Muscle layer of duodenum (tissue), 2 donors: ENCODE measurements at regions not wholly inside any gene's neighbourhood (a gene's known extent, or its start where the extent isn't known, plus 50 kb on each side); places are given as distances from the start of the nearest gene placed in this dataset.

Source experiments
- H3K27ac ChIP-seq: one replicate; pipeline ENCODE4 v1.7.0; 2013; ENCODE audit warnings: mild to moderate bottlenecking, low read length
- H3K27me3 ChIP-seq: one replicate; pipeline ENCODE4 v1.7.0; 2013; ENCODE audit warnings: low read depth, mild to moderate bottlenecking, control low read depth, low read length
- H3K36me3 ChIP-seq, 2 donors: one replicate each; pipeline ENCODE4 v1.7.0; 2013; ENCODE audit warnings: low read length in 2 of 2, control low read depth in 1 of 2, mild to moderate bottlenecking in 1 of 2; ENCODE audit not compliant: insufficient read depth in 2 of 2, control insufficient read depth in 1 of 2
- H3K4me1 ChIP-seq, 2 donors: one replicate each; pipeline ENCODE4 v1.7.0; 2013; ENCODE audit warnings: low read length in 2 of 2, mild to moderate bottlenecking in 2 of 2, control low read depth in 1 of 2, moderate library complexity in 1 of 2; ENCODE audit not compliant: insufficient read depth in 2 of 2, control insufficient read depth in 1 of 2
- H3K4me3 ChIP-seq, 2 donors: one replicate each; pipeline ENCODE4 v1.7.0; 2013; ENCODE audit warnings: low read length in 2 of 2, low read depth in 1 of 2, mild to moderate bottlenecking in 1 of 2
- H3K9me3 ChIP-seq, 2 donors: one replicate each; pipeline ENCODE4 v1.7.0; 2013; ENCODE audit warnings: low read length in 2 of 2, control low read depth in 1 of 2, mild to moderate bottlenecking in 1 of 2; ENCODE audit not compliant: control insufficient read depth in 1 of 2
- donor health status: healthy.

- Histone ChIP-seq H3K27ac (no peak overlapping the region), H3K27me3 (no peaks in the 10 kb centered on the region), H3K4me3 (no peak overlapping the region), H3K36me3 (no peaks in the 10 kb centered on the region), H3K4me1 (no peaks in the 10 kb centered on the region), H3K9me3 (no peaks in the 10 kb centered on the region)
Measured at GRCh38 chr5:96074870-96075269, 113.2 kb upstream of the ELL2 start.

GRCh38 chr5:96074460-96074859 lies 112.8 kb upstream of the ELL2 start:
- Histone ChIP-seq H3K27ac (no peak overlapping the region), H3K9me3 (no peaks in the 10 kb centered on the region), H3K4me3 (no peak overlapping the region), H3K27me3 (no peaks in the 10 kb centered on the region), H3K36me3 (no peaks in the 10 kb centered on the region), H3K4me1 (no peaks in the 10 kb centered on the region)

GRCh38 chr5:96072791-96073165 lies 111.1 kb upstream of the ELL2 start:
- H3K36me3 ChIP-seq, result no peaks in the 10 kb centered on the region
- no peak overlapping the region for H3K4me3 ChIP-seq
- no peaks in the 10 kb centered on the region for H3K9me3 ChIP-seq
- H3K4me1 ChIP-seq, result peaks cover 0 to 3% of the 10 kb centered on the region in 2 donors
- H3K27ac ChIP-seq, result no peak overlapping the region
- no peaks in the 10 kb centered on the region for H3K27me3 ChIP-seq

- Histone ChIP-seq H3K4me3 (no peak overlapping the region), H3K27ac (no peak overlapping the region), H3K9me3 (no peaks in the 10 kb centered on the region)
Measured at GRCh38 chr5:96072138-96072790, 110.6 kb upstream of the ELL2 start.

GRCh38 chr5:96070622-96071225 lies 109.1 kb upstream of the ELL2 start:
- H3K27ac ChIP-seq, result no peak overlapping the region
- no peaks in the 10 kb centered on the region for H3K27me3 ChIP-seq
- no peak overlapping the region for H3K4me3 ChIP-seq
- no peaks in the 10 kb centered on the region for H3K9me3 ChIP-seq
- peaks cover 0 to 4% of the 10 kb centered on the region in 2 donors for H3K4me1 ChIP-seq
- H3K36me3 ChIP-seq, result no peaks in the 10 kb centered on the region

More at GRCh38 chr5:96072138-96072790, 110.6 kb upstream of the ELL2 start:
- H3K27me3 ChIP-seq, result no peaks in the 10 kb centered on the region
- H3K36me3 ChIP-seq, result no peaks in the 10 kb centered on the region
- H3K4me1 ChIP-seq, result peaks cover 0 to 4% of the 10 kb centered on the region in 2 donors

GRCh38 chr5:96067894-96068614 lies 106.4 kb upstream of the ELL2 start:
- Histone ChIP-seq H3K4me1 (peaks cover 0 to 4% of the 10 kb centered on the region in 2 donors), H3K27me3 (no peaks in the 10 kb centered on the region), H3K36me3 (no peaks in the 10 kb centered on the region), H3K4me3 (no peak overlapping the region), H3K27ac (no peak overlapping the region), H3K9me3 (no peaks in the 10 kb centered on the region)

GRCh38 chr5:96067251-96067650 lies 105.6 kb upstream of the ELL2 start:
- no peak overlapping the region for H3K4me3 ChIP-seq
- H3K27ac ChIP-seq, result no peak overlapping the region

GRCh38 chr5:96066386-96066719 lies 104.7 kb upstream of the ELL2 start:
- H3K27ac ChIP-seq, result no peak overlapping the region
- H3K4me3 ChIP-seq, result no peak overlapping the region
- no peaks in the 10 kb centered on the region for H3K9me3 ChIP-seq
- peaks cover 0 to 4% of the 10 kb centered on the region in 2 donors for H3K4me1 ChIP-seq
- no peaks in the 10 kb centered on the region for H3K36me3 ChIP-seq
- H3K27me3 ChIP-seq, result no peaks in the 10 kb centered on the region

More at GRCh38 chr5:96067251-96067650, 105.6 kb upstream of the ELL2 start:
- no peaks in the 10 kb centered on the region for H3K27me3 ChIP-seq
- H3K36me3 ChIP-seq, result no peaks in the 10 kb centered on the region
- peaks cover 0 to 4% of the 10 kb centered on the region in 2 donors for H3K4me1 ChIP-seq
- H3K9me3 ChIP-seq, result no peaks in the 10 kb centered on the region

- Histone ChIP-seq H3K27me3 (no peaks in the 10 kb centered on the region), H3K27ac (no peak overlapping the region), H3K4me1 (peaks cover 0 to 4% of the 10 kb centered on the region in 2 donors), H3K4me3 (no peak overlapping the region), H3K36me3 (no peaks in the 10 kb centered on the region), H3K9me3 (no peaks in the 10 kb centered on the region)
Measured at GRCh38 chr5:96065685-96066385, 104.2 kb upstream of the ELL2 start.

GRCh38 chr5:96064877-96065276 lies 103.2 kb upstream of the ELL2 start:
- Histone ChIP-seq H3K27ac (no peak overlapping the region), H3K27me3 (no peaks in the 10 kb centered on the region), H3K36me3 (no peaks in the 10 kb centered on the region), H3K4me1 (peaks cover 0 to 4% of the 10 kb centered on the region in 2 donors), H3K9me3 (no peaks in the 10 kb centered on the region), H3K4me3 (no peak overlapping the region)

- Histone ChIP-seq H3K4me3 (no peak overlapping the region), H3K36me3 (no peaks in the 10 kb centered on the region), H3K4me1 (peaks cover 0 to 1% of the 10 kb centered on the region in 2 donors), H3K9me3 (no peaks in the 10 kb centered on the region), H3K27ac (no peak overlapping the region), H3K27me3 (no peaks in the 10 kb centered on the region)
Measured at GRCh38 chr5:96062836-96063235, 101.2 kb upstream of the ELL2 start.
